CD4-positive, CD25-positive, alpha-beta regulatory T cell (primary cell): ENCODE measurements at regions not wholly inside any gene's neighbourhood (a gene's known extent, or its start where the extent isn't known, plus 50 kb on each side); places are given as distances from the start of the nearest gene placed in this dataset.
"Not testable (repeated sequence)": the region's sequence is repeated elsewhere in the genome, so short reads cannot be mapped to it uniquely, and the experiment has no call there.

Experiments used
- ATAC-seq, 2 donors: fragments of 150-1000 bp; cut with Tn5 transposase; one replicate each; pipeline ENCODE4 v1.10.0; 2021; ENCODE audit warnings: low read depth in 2 of 2, moderate number of reproducible peaks in 2 of 2, moderate library complexity in 1 of 2
- DNase-seq, 3 donors: peaks; one replicate each; pipeline versions ENCODE4 v3.0.0 to v3.0.0-alpha.2; 2012 to 2022; ENCODE audit warnings: mixed read lengths in 1 of 3
- H3K27ac ChIP-seq: one replicate; pipeline ENCODE4 v1.7.0; 2013; ENCODE audit warnings: mild to moderate bottlenecking, low read length; ENCODE audit not compliant: insufficient read depth, poor library complexity, severe bottlenecking
- H3K27me3 ChIP-seq: one replicate; pipeline ENCODE4 v1.7.0; 2013; ENCODE audit warnings: low read length; ENCODE audit not compliant: control insufficient read depth, insufficient read depth
- H3K36me3 ChIP-seq: one replicate; pipeline ENCODE4 v1.7.0; 2013; ENCODE audit warnings: mild to moderate bottlenecking, low read length, moderate library complexity; ENCODE audit not compliant: control insufficient read depth, insufficient read depth
- H3K4me1 ChIP-seq: 2 replicates; pipeline ENCODE4 v1.7.0; 2013; ENCODE audit warnings: mild to moderate bottlenecking, low read length; ENCODE audit not compliant: insufficient read depth, control insufficient read depth, poor library complexity, severe bottlenecking
- H3K4me3 ChIP-seq: one replicate; pipeline ENCODE4 v1.7.0; 2013; ENCODE audit warnings: low read depth, mild to moderate bottlenecking, low read length, moderate library complexity
- H3K9me3 ChIP-seq, 2 experiments: 1 replicate in 1 of 2; 2 replicates in 1 of 2; pipeline ENCODE4 v1.7.0; 2013; ENCODE audit warnings: low read length in 2 of 2, mild to moderate bottlenecking in 1 of 2, moderate library complexity in 1 of 2; ENCODE audit not compliant: control insufficient read depth in 2 of 2
- H3K27ac Mint-ChIP-seq, 3 donors: one replicate each; pipeline ENCODE4 v1.8.0; 2020 to 2022; ENCODE audit warnings: mild to moderate bottlenecking in 3 of 3, mixed read lengths in 3 of 3, moderate library complexity in 2 of 3
- H3K27me3 Mint-ChIP-seq: one replicate; pipeline ENCODE4 v1.8.0; 2022; ENCODE audit warnings: mild to moderate bottlenecking, mixed read lengths
- H3K36me3 Mint-ChIP-seq: one replicate; pipeline ENCODE4 v1.8.0; 2020; ENCODE audit warnings: mixed read lengths
- H3K4me1 Mint-ChIP-seq, 4 donors: one replicate each; pipeline ENCODE4 v1.8.0; 2020 to 2022; ENCODE audit warnings: mixed read lengths in 4 of 4, mild to moderate bottlenecking in 1 of 4
- H3K4me3 Mint-ChIP-seq, 4 donors: one replicate each; pipeline ENCODE4 v1.8.0; 2020 to 2022; ENCODE audit warnings: mild to moderate bottlenecking in 4 of 4, mixed read lengths in 4 of 4, moderate library complexity in 3 of 4
- H3K9me3 Mint-ChIP-seq, 7 donors: one replicate each; pipeline ENCODE4 v1.8.0; 2020 to 2022; ENCODE audit warnings: mixed read lengths in 7 of 7, mild to moderate bottlenecking in 3 of 7, moderate library complexity in 2 of 7

- peaks cover 0 to 5% (median 0%) of the 10 kb centered on the region in 7 donors for H3K9me3 Mint-ChIP-seq
- ATAC-seq (no peak), DNase-seq (no peak)
- H3K4me3 ChIP-seq = no peak overlapping the region
- H3K27ac Mint-ChIP-seq = no peak overlapping the region
- peaks cover 0 to 2% (median 0%) of the 10 kb centered on the region in 4 donors for H3K4me1 Mint-ChIP-seq
- H3K27ac ChIP-seq = no peak overlapping the region
- H3K4me1 ChIP-seq = no peaks in the 10 kb centered on the region
- peak overlapping the region in 1 of 4 donors; percentile 11 for H3K4me3 Mint-ChIP-seq
- H3K27me3 Mint-ChIP-seq = peaks cover 13% of the 10 kb centered on the region
- peaks cover 3 to 9% of the 10 kb centered on the region in 2 experiments for H3K9me3 ChIP-seq
- peaks cover 3% of the 10 kb centered on the region for H3K27me3 ChIP-seq
- no peaks in the 10 kb centered on the region for H3K36me3 ChIP-seq
- no peaks in the 10 kb centered on the region for H3K36me3 Mint-ChIP-seq
Measured at GRCh38 chr13:46478651-46479050, 74.3 kb upstream of the LRCH1 start.

- H3K9me3 Mint-ChIP-seq = peaks cover 0 to 2% (median 0%) of the 10 kb centered on the region in 7 donors
- no peak overlapping the region for H3K27ac Mint-ChIP-seq
- Histone ChIP-seq H3K27ac (no peak overlapping the region), H3K4me1 (no peaks in the 10 kb centered on the region), H3K9me3 (no peaks in the 10 kb centered on the region), H3K36me3 (no peaks in the 10 kb centered on the region), H3K27me3 (peaks cover 3% of the 10 kb centered on the region), H3K4me3 (no peak overlapping the region)
- no peak overlapping the region for H3K4me3 Mint-ChIP-seq
- no peak for ATAC-seq
- DNase-seq = no peak
- H3K36me3 Mint-ChIP-seq = no peaks in the 10 kb centered on the region
- no peaks in the 10 kb centered on the region for H3K4me1 Mint-ChIP-seq
- peaks cover 8% of the 10 kb centered on the region for H3K27me3 Mint-ChIP-seq
Measured at GRCh38 chr13:46476174-46476573, 76.8 kb upstream of the LRCH1 start.

- Histone ChIP-seq H3K27me3 (peaks cover 3% of the 10 kb centered on the region), H3K4me3 (no peak overlapping the region), H3K4me1 (no peaks in the 10 kb centered on the region), H3K9me3 (no peaks in the 10 kb centered on the region), H3K27ac (no peak overlapping the region), H3K36me3 (no peaks in the 10 kb centered on the region)
- ATAC-seq (no peak), DNase-seq (no peak)
- H3K27ac Mint-ChIP-seq = no peak overlapping the region
- H3K4me3 Mint-ChIP-seq = no peak overlapping the region
- no peaks in the 10 kb centered on the region for H3K4me1 Mint-ChIP-seq
- H3K27me3 Mint-ChIP-seq = peaks cover 8% of the 10 kb centered on the region
- H3K36me3 Mint-ChIP-seq = no peaks in the 10 kb centered on the region
- H3K9me3 Mint-ChIP-seq = peaks cover 0 to 2% (median 0%) of the 10 kb centered on the region in 7 donors
Measured at GRCh38 chr13:46475541-46475991, 77.4 kb upstream of the LRCH1 start.

GRCh38 chr13:46473806-46474205, 79.2 kb upstream of the LRCH1 start:
- no peaks in the 10 kb centered on the region for H3K9me3 ChIP-seq
- ATAC-seq = no peak
- no peaks in the 10 kb centered on the region for H3K27me3 ChIP-seq
- Mint-ChIP-seq H3K4me1 (no peaks in the 10 kb centered on the region), H3K27ac (no peak overlapping the region), H3K36me3 (no peaks in the 10 kb centered on the region), H3K27me3 (peaks cover 8% of the 10 kb centered on the region), H3K4me3 (no peak overlapping the region), H3K9me3 (peaks cover 0 to 2% (median 0%) of the 10 kb centered on the region in 7 donors)
- no peak for DNase-seq
- no peaks in the 10 kb centered on the region for H3K4me1 ChIP-seq
- H3K4me3 ChIP-seq = no peak overlapping the region
- H3K27ac ChIP-seq = no peak overlapping the region
- H3K36me3 ChIP-seq = no peaks in the 10 kb centered on the region

DNA sequence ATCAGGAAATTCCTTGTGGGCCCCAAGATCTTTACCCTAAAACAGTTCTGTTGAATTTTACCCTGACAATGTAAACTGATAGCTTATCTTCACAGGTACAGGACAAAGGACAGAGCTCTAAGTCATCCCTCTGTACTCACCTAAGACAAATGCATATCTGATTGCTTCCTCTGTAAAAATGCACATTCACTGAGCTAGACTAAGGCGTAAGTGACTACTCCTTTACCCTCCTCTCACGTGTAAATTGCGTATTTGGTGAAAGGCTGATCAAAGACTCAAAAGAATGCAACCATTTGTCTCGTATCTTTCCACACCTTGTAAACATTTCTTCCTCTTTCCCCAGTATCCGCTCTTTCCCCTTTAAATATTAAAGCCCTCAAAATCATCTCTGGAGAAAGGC, 80.6 kb upstream of the LRCH1 start:
- Mint-ChIP-seq H3K36me3 (no peaks in the 10 kb centered on the region), H3K4me3 (peak overlapping the region in 1 of 4 donors; percentile 38), H3K27me3 (peaks cover 8% of the 10 kb centered on the region), H3K9me3 (peaks cover 0 to 2% (median 0%) of the 10 kb centered on the region in 7 donors), H3K4me1 (no peaks in the 10 kb centered on the region), H3K27ac (no peak overlapping the region)
- Histone ChIP-seq H3K27me3 (no peaks in the 10 kb centered on the region), H3K4me3 (no peak overlapping the region), H3K9me3 (no peaks in the 10 kb centered on the region), H3K27ac (no peak overlapping the region), H3K36me3 (no peaks in the 10 kb centered on the region), H3K4me1 (no peaks in the 10 kb centered on the region)
- DNase-seq (no peak), ATAC-seq (no peak)

DNA sequence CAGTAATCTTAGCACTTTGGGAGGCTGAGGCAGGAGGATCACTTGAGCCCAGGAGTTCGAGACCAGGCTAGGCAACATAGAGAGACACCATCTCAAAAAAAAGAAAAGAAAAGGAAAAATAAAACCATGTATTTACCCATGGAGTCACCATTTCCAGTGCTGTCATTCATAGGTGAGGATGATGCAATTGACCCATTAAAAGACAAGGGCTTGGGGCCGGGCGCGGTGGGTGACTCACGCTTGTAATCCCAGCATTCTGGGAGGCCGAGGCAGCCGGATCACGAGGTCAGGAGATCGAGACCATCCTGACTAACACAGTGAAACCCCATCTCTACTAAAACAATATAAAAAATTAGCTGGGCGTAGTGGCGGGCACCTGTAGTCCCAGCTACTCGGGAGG, 82.6 kb upstream of the RUBCNL start:
- ATAC-seq, H3K9me3 ChIP-seq, H3K27me3 ChIP-seq, H3K4me1 Mint-ChIP-seq, H3K27ac Mint-ChIP-seq, DNase-seq, H3K4me3 ChIP-seq, H3K9me3 Mint-ChIP-seq, H3K36me3 Mint-ChIP-seq, H3K36me3 ChIP-seq, H3K4me1 ChIP-seq, H3K4me3 Mint-ChIP-seq, H3K27ac ChIP-seq, H3K27me3 Mint-ChIP-seq: not testable (repeated sequence)

DNA sequence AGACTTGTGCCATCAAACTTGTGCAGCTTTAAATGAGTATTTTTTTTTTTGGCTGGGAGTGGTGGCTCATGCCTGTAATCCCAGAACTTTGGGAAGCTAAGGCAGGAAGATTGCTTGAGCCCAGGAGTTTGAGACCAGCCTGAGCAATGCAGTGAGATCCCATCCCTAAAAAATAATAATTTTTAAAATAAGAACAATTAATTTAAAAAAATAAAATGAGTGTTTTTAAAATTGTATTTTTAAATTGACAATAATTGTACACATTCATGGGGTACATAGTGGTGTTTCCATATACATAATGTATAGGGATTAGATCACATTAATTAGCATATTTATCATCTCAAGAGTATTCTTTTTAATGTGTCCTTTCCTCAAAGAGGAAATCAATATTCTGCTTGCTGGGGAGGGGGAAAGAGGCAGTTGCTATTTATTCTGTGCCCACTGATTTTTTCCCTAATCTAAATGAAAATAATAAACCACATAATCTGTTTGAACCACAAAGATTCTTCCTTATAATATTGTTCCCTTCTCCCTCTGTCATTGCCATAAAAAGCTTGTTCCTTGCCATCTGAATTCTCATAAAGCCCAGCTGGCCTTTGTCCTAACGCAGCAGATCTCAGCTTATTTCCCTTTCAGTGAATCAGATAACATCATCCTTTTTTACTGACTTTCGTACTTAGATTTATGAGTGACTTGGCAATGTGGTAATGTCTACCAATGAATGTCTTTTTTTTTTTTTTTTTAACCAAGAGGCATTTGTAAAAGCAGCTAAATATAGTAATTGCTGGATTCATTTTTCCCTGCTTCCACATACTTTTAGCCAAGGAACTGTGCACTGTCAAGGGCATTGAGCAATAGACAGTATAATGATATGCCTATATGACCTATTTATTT, 81.8 kb upstream of the RUBCNL start:
- Histone ChIP-seq H3K9me3 (no peaks in the 10 kb centered on the region), H3K36me3 (no peaks in the 10 kb centered on the region), H3K4me3 (no peak overlapping the region), H3K4me1 (no peaks in the 10 kb centered on the region), H3K27ac (no peak overlapping the region), H3K27me3 (no peaks in the 10 kb centered on the region)
- DNase-seq = no peak
- no peaks in the 10 kb centered on the region for H3K27me3 Mint-ChIP-seq
- ATAC-seq = no peak
- H3K4me1 Mint-ChIP-seq = no peaks in the 10 kb centered on the region
- H3K27ac Mint-ChIP-seq = no peak overlapping the region
- no peaks in the 10 kb centered on the region for H3K9me3 Mint-ChIP-seq
- H3K4me3 Mint-ChIP-seq = no peak overlapping the region
- H3K36me3 Mint-ChIP-seq = no peaks in the 10 kb centered on the region

DNA sequence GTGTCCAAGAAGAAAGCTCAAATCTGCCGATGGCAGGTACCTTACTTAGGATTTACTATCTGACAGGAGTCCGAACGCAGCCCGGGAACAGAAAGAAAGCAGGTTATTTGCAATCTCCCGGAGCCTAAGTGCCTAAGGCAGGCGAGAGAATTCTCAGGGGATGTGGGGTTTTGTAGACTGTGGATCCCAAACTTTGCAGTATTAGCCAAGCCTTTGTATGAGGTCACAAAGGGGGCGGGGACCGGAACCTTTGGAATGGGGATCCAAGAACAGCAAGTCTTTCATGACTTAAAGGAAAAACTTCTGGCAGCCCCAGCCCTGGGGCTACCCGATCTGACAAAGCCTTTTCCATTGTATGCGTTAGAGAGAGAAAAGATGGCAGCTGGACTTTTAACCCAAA, 80.6 kb upstream of the RUBCNL start:
- H3K9me3 ChIP-seq, H3K27ac Mint-ChIP-seq, H3K4me1 Mint-ChIP-seq, H3K4me1 ChIP-seq, H3K36me3 Mint-ChIP-seq, H3K27ac ChIP-seq, DNase-seq, H3K27me3 ChIP-seq, H3K4me3 ChIP-seq, H3K4me3 Mint-ChIP-seq, H3K27me3 Mint-ChIP-seq, H3K9me3 Mint-ChIP-seq, H3K36me3 ChIP-seq, ATAC-seq: not testable (repeated sequence)
